ENCODE measurements at regions not wholly inside any gene's neighbourhood (a gene's known extent, or its start where the extent isn't known, plus 50 kb on each side); places are given as distances from the start of the nearest gene placed in this dataset.

DNA sequence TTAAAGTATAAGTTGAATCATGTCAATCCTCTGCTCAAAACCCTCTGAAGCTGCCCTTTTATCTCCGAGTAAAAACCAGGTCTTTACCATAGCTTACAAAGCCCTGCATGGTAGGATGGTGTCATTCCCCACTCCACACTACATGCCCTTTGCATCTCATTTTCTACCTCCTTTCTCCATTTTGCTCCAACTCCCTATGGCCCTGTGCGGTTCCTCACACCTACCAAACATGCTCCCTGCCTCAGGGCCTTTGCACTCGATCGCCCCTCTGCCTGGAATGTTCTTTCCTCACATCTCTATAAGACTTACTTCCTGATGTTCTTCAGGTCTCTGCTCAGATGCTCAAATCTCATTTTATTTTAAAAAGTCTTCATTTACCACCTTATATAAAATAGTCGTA, 80.7 kb downstream of the MYL12B start:
- no peak for TF ChIP-seq EZH2 (IDR thresholded peaks at IDR 0.05; ENCODE audit: borderline replicate concordance, low read length)
- TF ChIP-seq, protein P1, sequence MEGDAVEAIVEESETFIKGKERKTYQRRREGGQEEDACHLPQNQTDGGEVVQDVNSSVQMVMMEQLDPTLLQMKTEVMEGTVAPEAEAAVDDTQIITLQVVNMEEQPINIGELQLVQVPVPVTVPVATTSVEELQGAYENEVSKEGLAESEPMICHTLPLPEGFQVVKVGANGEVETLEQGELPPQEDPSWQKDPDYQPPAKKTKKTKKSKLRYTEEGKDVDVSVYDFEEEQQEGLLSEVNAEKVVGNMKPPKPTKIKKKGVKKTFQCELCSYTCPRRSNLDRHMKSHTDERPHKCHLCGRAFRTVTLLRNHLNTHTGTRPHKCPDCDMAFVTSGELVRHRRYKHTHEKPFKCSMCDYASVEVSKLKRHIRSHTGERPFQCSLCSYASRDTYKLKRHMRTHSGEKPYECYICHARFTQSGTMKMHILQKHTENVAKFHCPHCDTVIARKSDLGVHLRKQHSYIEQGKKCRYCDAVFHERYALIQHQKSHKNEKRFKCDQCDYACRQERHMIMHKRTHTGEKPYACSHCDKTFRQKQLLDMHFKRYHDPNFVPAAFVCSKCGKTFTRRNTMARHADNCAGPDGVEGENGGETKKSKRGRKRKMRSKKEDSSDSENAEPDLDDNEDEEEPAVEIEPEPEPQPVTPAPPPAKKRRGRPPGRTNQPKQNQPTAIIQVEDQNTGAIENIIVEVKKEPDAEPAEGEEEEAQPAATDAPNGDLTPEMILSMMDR (IDR thresholded peaks at IDR 0.05; ENCODE audit: low read length): no peak

Data from OCI-LY1 (cell line).